HFFc6 (cell line): ENCODE measurements at regions not wholly inside any gene's neighbourhood (a gene's known extent, or its start where the extent isn't known, plus 50 kb on each side); places are given as distances from the start of the nearest gene placed in this dataset.

Source experiments
- DNase-seq: peaks from one replicate; pipeline ENCODE4 v3.0.0-alpha.2; 2018
- H3K27ac Mint-ChIP-seq: 2 replicates; pipeline ENCODE4 v1.8.0; 2020; ENCODE audit warnings: mild to moderate bottlenecking, mixed read lengths
- H3K27me3 Mint-ChIP-seq: 2 replicates; pipeline ENCODE4 v1.8.0; 2021; ENCODE audit warnings: mild to moderate bottlenecking, moderate library complexity, mixed read lengths; ENCODE audit not compliant: insufficient read depth
- H3K36me3 Mint-ChIP-seq: 2 replicates; pipeline ENCODE4 v1.8.0; 2021; ENCODE audit warnings: low read depth, mixed read lengths
- H3K4me1 Mint-ChIP-seq: 2 replicates; pipeline ENCODE4 v1.8.0; 2020; ENCODE audit warnings: low read depth, mixed read lengths
- H3K4me3 Mint-ChIP-seq: 2 replicates; pipeline ENCODE4 v1.8.0; 2020; ENCODE audit warnings: mild to moderate bottlenecking, moderate library complexity, mixed read lengths
- H3K9me3 Mint-ChIP-seq: 2 replicates; pipeline ENCODE4 v1.8.0; 2020; ENCODE audit warnings: mild to moderate bottlenecking, mixed read lengths
- TF ChIP-seq, protein P1 (sequence below): fragments of 200-600 bp; sonication (generic); IDR thresholded peaks from 2 replicates; pipeline ENCODE4 v1.5.0; 2021; ENCODE audit warnings: antibody characterized with exemption, mild to moderate bottlenecking

DNA sequence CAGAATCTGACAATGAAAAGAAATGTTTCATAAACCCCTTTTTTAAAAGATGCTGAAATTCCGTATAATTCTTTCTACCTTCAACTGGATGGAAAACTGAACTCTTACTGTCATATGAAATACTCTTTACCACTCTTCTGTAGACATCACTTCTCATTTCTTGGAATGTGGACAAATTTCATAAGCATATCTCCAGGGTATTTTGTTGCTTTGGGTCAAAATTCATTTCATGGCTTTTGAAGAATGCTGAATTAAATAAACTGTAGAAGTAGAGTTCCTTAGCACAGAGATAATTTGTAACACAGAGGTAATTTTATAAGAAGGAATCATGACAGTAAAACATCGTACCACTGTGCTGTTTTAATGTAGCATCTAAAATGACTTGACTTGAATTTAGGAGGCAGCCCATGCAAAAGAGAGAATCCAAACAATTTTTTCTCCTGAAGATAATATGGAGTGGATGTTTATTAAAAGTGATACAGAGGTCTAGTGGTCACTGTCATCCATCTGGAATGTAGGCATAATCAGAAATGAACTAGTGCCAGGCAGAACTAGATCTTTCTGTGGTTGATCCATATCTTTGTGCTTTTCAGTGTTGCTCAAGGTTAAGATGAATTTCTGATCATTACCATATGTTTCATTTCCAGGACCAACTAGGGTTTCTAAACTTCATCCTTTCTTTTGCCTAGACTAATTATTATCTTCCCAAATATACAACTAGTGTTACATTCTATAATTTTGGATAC, 492.0 kb downstream of the KIF20B start:
- H3K4me1 Mint-ChIP-seq: no peaks in the 10 kb centered on the region
- H3K27me3 Mint-ChIP-seq: no peaks in the 10 kb centered on the region
- no peak overlapping the region for H3K4me3 Mint-ChIP-seq
- H3K36me3 Mint-ChIP-seq: no peaks in the 10 kb centered on the region
- DNase-seq: peak; percentile 3
- H3K27ac Mint-ChIP-seq: no peak overlapping the region
- TF ChIP-seq, protein P1, sequence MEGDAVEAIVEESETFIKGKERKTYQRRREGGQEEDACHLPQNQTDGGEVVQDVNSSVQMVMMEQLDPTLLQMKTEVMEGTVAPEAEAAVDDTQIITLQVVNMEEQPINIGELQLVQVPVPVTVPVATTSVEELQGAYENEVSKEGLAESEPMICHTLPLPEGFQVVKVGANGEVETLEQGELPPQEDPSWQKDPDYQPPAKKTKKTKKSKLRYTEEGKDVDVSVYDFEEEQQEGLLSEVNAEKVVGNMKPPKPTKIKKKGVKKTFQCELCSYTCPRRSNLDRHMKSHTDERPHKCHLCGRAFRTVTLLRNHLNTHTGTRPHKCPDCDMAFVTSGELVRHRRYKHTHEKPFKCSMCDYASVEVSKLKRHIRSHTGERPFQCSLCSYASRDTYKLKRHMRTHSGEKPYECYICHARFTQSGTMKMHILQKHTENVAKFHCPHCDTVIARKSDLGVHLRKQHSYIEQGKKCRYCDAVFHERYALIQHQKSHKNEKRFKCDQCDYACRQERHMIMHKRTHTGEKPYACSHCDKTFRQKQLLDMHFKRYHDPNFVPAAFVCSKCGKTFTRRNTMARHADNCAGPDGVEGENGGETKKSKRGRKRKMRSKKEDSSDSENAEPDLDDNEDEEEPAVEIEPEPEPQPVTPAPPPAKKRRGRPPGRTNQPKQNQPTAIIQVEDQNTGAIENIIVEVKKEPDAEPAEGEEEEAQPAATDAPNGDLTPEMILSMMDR: no peak
- peaks cover 42% of the 10 kb centered on the region for H3K9me3 Mint-ChIP-seq

GRCh38 chr10:90195288-90195840, 494.0 kb downstream of the KIF20B start:
- Mint-ChIP-seq H3K4me1 (no peaks in the 10 kb centered on the region), H3K27me3 (no peaks in the 10 kb centered on the region), H3K4me3 (no peak overlapping the region), H3K27ac (no peak overlapping the region), H3K36me3 (no peaks in the 10 kb centered on the region), H3K9me3 (peaks cover 32% of the 10 kb centered on the region)
- TF ChIP-seq, protein P1: no peak
- DNase-seq: no peak

- TF ChIP-seq, protein P1: no peak
- H3K27me3 Mint-ChIP-seq: no peaks in the 10 kb centered on the region
- DNase-seq: no peak
- no peaks in the 10 kb centered on the region for H3K4me1 Mint-ChIP-seq
- H3K9me3 Mint-ChIP-seq: peaks cover 29% of the 10 kb centered on the region
- no peak overlapping the region for H3K4me3 Mint-ChIP-seq
- no peaks in the 10 kb centered on the region for H3K36me3 Mint-ChIP-seq
- no peak overlapping the region for H3K27ac Mint-ChIP-seq
These were observed 496.4 kb downstream of the KIF20B start for GRCh38 chr10:90197766-90198165.

GRCh38 chr10:90199093-90199492, 497.7 kb downstream of the KIF20B start:
- Mint-ChIP-seq H3K36me3 (no peaks in the 10 kb centered on the region), H3K27me3 (no peaks in the 10 kb centered on the region), H3K4me1 (no peaks in the 10 kb centered on the region), H3K27ac (no peak overlapping the region), H3K9me3 (peaks cover 29% of the 10 kb centered on the region), H3K4me3 (no peak overlapping the region)
- no peak for DNase-seq
- TF ChIP-seq, protein P1: no peak

- Mint-ChIP-seq H3K27me3 (no peaks in the 10 kb centered on the region), H3K36me3 (no peaks in the 10 kb centered on the region), H3K4me3 (no peak overlapping the region), H3K4me1 (no peaks in the 10 kb centered on the region), H3K9me3 (peaks cover 29% of the 10 kb centered on the region), H3K27ac (no peak overlapping the region)
- TF ChIP-seq, protein P1: no peak
- DNase-seq: no peak
These were observed 498.1 kb downstream of the KIF20B start for GRCh38 chr10:90199513-90199912.
